GM12878 (cell line): ENCODE measurements at regions not wholly inside any gene's neighbourhood (a gene's known extent, or its start where the extent isn't known, plus 50 kb on each side); places are given as distances from the start of the nearest gene placed in this dataset.

Experiments used
- ATAC-seq: fragments of 200-7000 bp; cut with Tn5 transposase; 3 replicates; pipeline ENCODE4 v1.9.1; 2020; ENCODE audit warnings: mild to moderate bottlenecking, moderate library complexity
- BruUV-seq: library from RNA; stranded (reverse); fragments of 400-500 nt; replicated peaks from 2 replicates; lab custom pipeline; 2021; lab: Mats Ljungman, UMichigan
- CTCF ChIA-PET: fragments of 300-600 bp; sonication (Branson Sonifier 250); formaldehyde crosslinking; extraction: SDS; loops from one replicate; lab custom pipeline; 2021; ENCODE audit warnings: inconsistent platforms; lab: Yijun Ruan, JAX
- POLR2A ChIA-PET: fragments of 350-600 bp; formaldehyde crosslinking; extraction: SDS; loops from one replicate; lab custom pipeline; 2021; ENCODE audit warnings: inconsistent platforms; lab: Charles Lee
- RAD21 ChIA-PET: fragments of 300-600 bp; sonication (Branson Sonifier 250); formaldehyde crosslinking; loops from one replicate; lab custom pipeline; 2023; ENCODE audit warnings: antibody characterized with exemption; ENCODE audit not compliant: unreplicated experiment; lab: Charles Lee
- SMC1A ChIA-PET: fragments of 300-600 bp; sonication (Branson Sonifier 250); formaldehyde crosslinking; loops from one replicate; lab custom pipeline; 2023; ENCODE audit not compliant: unreplicated experiment, uncharacterized antibody; lab: Charles Lee
- DNase-seq: peaks from one replicate; pipeline ENCODE4 v3.0.0-alpha.2; 2011; ENCODE audit warnings: low read depth, low spot score
- FAIRE-seq: peaks from 3 replicates; lab custom pipeline; 2011; peaks lifted over from hg19 to GRCh38; lab: Jason Lieb, UNC
- H2AFZ ChIP-seq: 2 replicates; pipeline ENCODE4 v1.6.0; 2011; ENCODE audit warnings: low read depth, low read length, control low read depth; ENCODE audit not compliant: control insufficient read depth
- H3K27ac ChIP-seq: 2 replicates; pipeline ENCODE4 v1.5.1; 2011; ENCODE audit warnings: control low read depth; ENCODE audit not compliant: control insufficient read depth, insufficient read depth
- H3K27me3 ChIP-seq, 2 experiments: replicated peaks in 1 of 2; 2 replicates each; pipeline versions ENCODE4 v1.6.0 to v1.6.1; 2011; ENCODE audit warnings: low read length in 1 of 2; ENCODE audit not compliant: control insufficient read depth in 2 of 2, insufficient read depth in 2 of 2
- H3K36me3 ChIP-seq, 2 experiments: 2 replicates each; pipeline ENCODE4 v1.5.1; 2011; ENCODE audit warnings: low read length in 1 of 2; ENCODE audit not compliant: control insufficient read depth in 2 of 2, insufficient read depth in 2 of 2
- H3K4me1 ChIP-seq: 2 replicates; pipeline ENCODE4 v1.6.1; 2011; ENCODE audit warnings: mild to moderate bottlenecking, low read length, moderate library complexity, mixed read lengths; ENCODE audit not compliant: control insufficient read depth, insufficient read depth
- H3K4me2 ChIP-seq: 2 replicates; pipeline ENCODE4 v1.6.0; 2011; ENCODE audit warnings: control low read depth; ENCODE audit not compliant: control insufficient read depth, insufficient read depth
- H3K4me3 ChIP-seq: fragments of 200-600 bp; sonication (generic); 2 replicates; pipeline ENCODE4 v1.5.1; 2016
- H3K79me2 ChIP-seq: 2 replicates; pipeline ENCODE4 v1.6.0; 2011; ENCODE audit warnings: low read length; ENCODE audit not compliant: control insufficient read depth, insufficient read depth
- H3K9ac ChIP-seq: 2 replicates; pipeline ENCODE4 v1.8.0; 2011; ENCODE audit warnings: low read length, control low read depth, mixed read lengths; ENCODE audit not compliant: control insufficient read depth, insufficient read depth
- H3K9me3 ChIP-seq: replicated peaks from 3 replicates; pipeline ENCODE4 v1.5.1; 2011; ENCODE audit warnings: mild to moderate bottlenecking, low read length; ENCODE audit not compliant: control insufficient read depth, insufficient read depth
- H4K20me1 ChIP-seq: 2 replicates; pipeline ENCODE4 v1.6.0; 2011; ENCODE audit not compliant: control insufficient read depth, insufficient read depth
- ATF2 ChIP-seq: IDR thresholded peaks from 2 replicates; pipeline ENCODE4 v1.6.1; 2012; ENCODE audit warnings: low read length, inconsistent platforms
- BHLHE40 ChIP-seq, 2 experiments: fragments of 450-650 bp in 1 of 2; IDR thresholded peaks; 2 replicates each; pipeline ENCODE4 v1.6.1; 2011 to 2017; ENCODE audit warnings: low read depth in 2 of 2, borderline replicate concordance in 1 of 2, improper control_type of control experiment in 1 of 2, low read length in 1 of 2, mild to moderate bottlenecking in 1 of 2
- CBX3 ChIP-seq: fragments of 200-600 bp; sonication (generic); IDR thresholded peaks from 2 replicates; pipeline ENCODE4 v1.6.1; 2016; ENCODE audit warnings: low read depth, borderline replicate concordance
- FOS ChIP-seq: IDR thresholded peaks from 3 replicates; pipeline ENCODE4 v1.6.1; 2011; ENCODE audit warnings: borderline replicate concordance; ENCODE audit not compliant: insufficient read length; ENCODE audit errors: extremely low read depth
- GATAD2B ChIP-seq: fragments of 450-650 bp; conservative IDR thresholded peaks from 2 replicates; pipeline ENCODE4 v1.6.1; 2017; ENCODE audit warnings: low read depth, mild to moderate bottlenecking, moderate library complexity
- KAT2A ChIP-seq: conservative IDR thresholded peaks from 2 replicates; pipeline ENCODE4 v1.6.1; 2011; ENCODE audit warnings: low read depth, low read length; ENCODE audit not compliant: control insufficient read depth
- KLF5 ChIP-seq: fragments of 450-650 bp; IDR thresholded peaks from 2 replicates; pipeline ENCODE4 v1.6.1; 2014; ENCODE audit warnings: mild to moderate bottlenecking; ENCODE audit not compliant: partially characterized antibody
- MTA2 ChIP-seq: fragments of 450-650 bp; IDR thresholded peaks from 2 replicates; pipeline ENCODE4 v1.6.1; 2016; ENCODE audit warnings: low read depth, mild to moderate bottlenecking, moderate library complexity
- MYB ChIP-seq: fragments of 150-350 bp; IDR thresholded peaks from 2 replicates; pipeline ENCODE4 v1.6.1; 2014; ENCODE audit warnings: mild to moderate bottlenecking, low read depth, low read length, borderline replicate concordance
- NFYA ChIP-seq: IDR thresholded peaks from 2 replicates; pipeline ENCODE4 v1.6.1; 2011; ENCODE audit warnings: low read depth, mild to moderate bottlenecking, low read length, improper control_type of control experiment, borderline replicate concordance
- NR2C1 ChIP-seq: fragments of 450-650 bp; IDR thresholded peaks from 2 replicates; pipeline ENCODE4 v1.6.1; 2017; ENCODE audit warnings: antibody characterized with exemption, mild to moderate bottlenecking, moderate library complexity
- RAD21 ChIP-seq: IDR thresholded peaks from 2 replicates; pipeline ENCODE4 v1.6.1; 2011; ENCODE audit warnings: mild to moderate bottlenecking, low read depth, low read length, moderate library complexity; ENCODE audit not compliant: insufficient read depth
- RBBP5 ChIP-seq: fragments of 200-600 bp; sonication (generic); conservative IDR thresholded peaks from 2 replicates; pipeline ENCODE4 v1.6.1; 2016
- RFX5 ChIP-seq: IDR thresholded peaks from 2 replicates; pipeline ENCODE4 v1.6.1; 2011; ENCODE audit warnings: low read depth, low read length, improper control_type of control experiment
- ZNF622 ChIP-seq: fragments of 450-650 bp; IDR thresholded peaks from 2 replicates; pipeline ENCODE4 v1.6.1; 2017; ENCODE audit warnings: mild to moderate bottlenecking, inconsistent platforms
- WGBS: methylation state at CpG from one replicate; pipeline ENCODE4 v1.1.6; 2016; ENCODE audit warnings: low lambda C conversion rate; ENCODE audit not compliant: insufficient replicate concordance, insufficient coverage; ENCODE audit errors: missing lambda C conversion rate; 5-methylcytosine and 5-hydroxymethylcytosine counted together
- in situ Hi-C: fragments of 300-500 bp; cut with MboI; formaldehyde crosslinking; loops from 9 replicates; pipeline ENCODE4 v1.14.3; 2018; ENCODE audit warnings: mixed read lengths
- intact Hi-C: fragments of 100-400 bp; cut with micrococcal nuclease; formaldehyde crosslinking; loops from one replicate; pipeline ENCODE4 v1.14.2; 2022; ENCODE audit not compliant: unreplicated experiment

DNA sequence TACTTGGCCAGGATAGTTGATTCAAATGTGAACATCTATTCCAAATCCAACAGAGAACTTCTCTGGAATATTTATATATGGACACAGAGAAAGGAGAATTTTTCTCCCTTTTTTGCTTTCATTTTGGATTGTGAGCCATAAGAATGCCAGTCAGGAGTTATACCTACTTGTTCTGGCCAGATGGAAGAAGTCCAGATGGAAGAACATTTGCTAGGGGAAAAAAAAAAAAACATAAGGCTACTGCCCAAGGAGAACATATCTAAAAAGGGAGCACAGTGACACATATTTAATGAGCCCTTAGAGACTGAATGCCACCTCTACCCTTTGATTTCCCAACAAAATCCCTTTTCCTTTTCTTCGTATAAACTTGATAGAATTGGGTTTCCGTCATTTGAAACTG, 61.7 kb upstream of the PPP2R2B start:
- Histone ChIP-seq H3K4me3 (no peak overlapping the region), H4K20me1 (no peaks in the 10 kb centered on the region), H3K4me1 (no peaks in the 10 kb centered on the region), H3K79me2 (no peaks in the 10 kb centered on the region), H3K36me3 (no peaks in the 10 kb centered on the region), H3K4me2 (no peak overlapping the region)
- intact Hi-C loops = no loop called here
- no peak for FAIRE-seq
- RAD21 ChIA-PET = no interaction called here
- TF ChIP-seq CBX3 (no peak), MTA2 (no peak), ATF2 (no peak), ZNF622 (no peak), FOS (no peak), NR2C1 (no peak), KLF5 (no peak), MYB (no peak), RAD21 (no peak), KAT2A (no peak), RFX5 (no peak), BHLHE40 (IDR thresholded peaks at IDR 0.05; ENCODE audit: borderline replicate concordance in 1 of 2, low read depth in 2 of 2, low read length in 1 of 2) (no peak), NFYA (no peak), RBBP5 (no peak), GATAD2B (no peak)
- TF ChIP-seq, all 136 proteins: peak for 0
- ChIA-PET POLR2A (no interaction called here), SMC1A (no interaction called here), CTCF (no interaction called here)
- Histone ChIP-seq H3K27ac (no peak overlapping the region), H3K9me3 (no peaks in the 10 kb centered on the region), H2AFZ (no peak overlapping the region), H3K9ac (no peak overlapping the region), H3K27me3 (no peaks in the 10 kb centered on the region)
- BruUV-seq = no TSS peak
- DNase-seq (no peak), ATAC-seq (no peak)
- in situ Hi-C loops = no loop called here
- 38% methylated on average over 2 of the region's 2 CpGs for WGBS
